Ovary (tissue), 3 donors: ENCODE measurements at regions not wholly inside any gene's neighbourhood (a gene's known extent, or its start where the extent isn't known, plus 50 kb on each side); places are given as distances from the start of the nearest gene placed in this dataset.

Experiments
- EP300 ChIP-seq: sonication (generic); formaldehyde crosslinking; IDR thresholded peaks from one replicate; pipeline ENCODE4 v1.6.1; 2017; ENCODE audit warnings: antibody characterized with exemption
- TF ChIP-seq, protein P1 (sequence below), 3 donors: fragments of 450-650 bp in 2 of 3; fragments of 200-600 bp in 1 of 3; IDR thresholded peaks; one replicate each; pipeline versions ENCODE4 v1.5.1 to v1.8.0; 2016 to 2022; ENCODE audit warnings: antibody characterized with exemption in 3 of 3, mild to moderate bottlenecking in 1 of 3
- donor health status: DM: no; HTN: no; CAD: no.

DNA sequence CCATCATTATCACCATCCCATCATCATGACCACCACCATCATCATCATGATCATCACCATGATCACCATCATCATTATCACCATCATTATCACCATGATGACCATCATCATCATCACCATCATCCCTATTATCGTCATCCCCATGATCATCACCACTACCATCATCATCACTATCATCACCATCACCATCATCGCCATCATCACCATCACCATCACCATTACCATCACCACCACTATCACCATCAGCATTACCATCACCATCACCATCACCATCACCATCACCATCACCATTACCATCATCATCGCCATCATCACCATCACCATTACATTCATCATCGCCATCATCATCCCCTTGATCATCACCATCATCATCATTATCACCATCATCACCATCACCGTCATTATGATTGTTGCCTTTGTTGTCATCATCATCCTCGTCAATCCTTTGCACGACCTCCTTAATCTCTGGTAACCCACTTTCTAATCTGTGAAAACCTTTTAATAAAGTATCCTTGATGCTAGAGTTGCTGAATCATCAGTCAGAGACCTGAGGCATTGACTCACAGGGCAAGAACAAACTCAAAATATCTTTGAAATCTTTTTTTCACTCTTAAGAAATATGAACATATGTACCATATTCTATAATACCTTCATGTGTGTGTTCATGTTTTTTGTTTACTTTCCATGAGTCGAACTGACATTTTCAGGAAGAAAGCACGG, 116.3 kb upstream of the FOXF1 start:
- TF ChIP-seq, protein P1, sequence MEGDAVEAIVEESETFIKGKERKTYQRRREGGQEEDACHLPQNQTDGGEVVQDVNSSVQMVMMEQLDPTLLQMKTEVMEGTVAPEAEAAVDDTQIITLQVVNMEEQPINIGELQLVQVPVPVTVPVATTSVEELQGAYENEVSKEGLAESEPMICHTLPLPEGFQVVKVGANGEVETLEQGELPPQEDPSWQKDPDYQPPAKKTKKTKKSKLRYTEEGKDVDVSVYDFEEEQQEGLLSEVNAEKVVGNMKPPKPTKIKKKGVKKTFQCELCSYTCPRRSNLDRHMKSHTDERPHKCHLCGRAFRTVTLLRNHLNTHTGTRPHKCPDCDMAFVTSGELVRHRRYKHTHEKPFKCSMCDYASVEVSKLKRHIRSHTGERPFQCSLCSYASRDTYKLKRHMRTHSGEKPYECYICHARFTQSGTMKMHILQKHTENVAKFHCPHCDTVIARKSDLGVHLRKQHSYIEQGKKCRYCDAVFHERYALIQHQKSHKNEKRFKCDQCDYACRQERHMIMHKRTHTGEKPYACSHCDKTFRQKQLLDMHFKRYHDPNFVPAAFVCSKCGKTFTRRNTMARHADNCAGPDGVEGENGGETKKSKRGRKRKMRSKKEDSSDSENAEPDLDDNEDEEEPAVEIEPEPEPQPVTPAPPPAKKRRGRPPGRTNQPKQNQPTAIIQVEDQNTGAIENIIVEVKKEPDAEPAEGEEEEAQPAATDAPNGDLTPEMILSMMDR (IDR thresholded peaks at IDR 0.05), result no peak
- no peak for TF ChIP-seq EP300
